NCI-H524 treated with DMSO at 0.1 percent for 48 hours (cell line): ENCODE measurements at regions not wholly inside any gene's neighbourhood (a gene's known extent, or its start where the extent isn't known, plus 50 kb on each side); places are given as distances from the start of the nearest gene placed in this dataset.

ENCODE experiments used
- DNase-seq: peaks from one replicate; lab custom pipeline; 2025; lab: John Stamatoyannopoulos, UW

DNA sequence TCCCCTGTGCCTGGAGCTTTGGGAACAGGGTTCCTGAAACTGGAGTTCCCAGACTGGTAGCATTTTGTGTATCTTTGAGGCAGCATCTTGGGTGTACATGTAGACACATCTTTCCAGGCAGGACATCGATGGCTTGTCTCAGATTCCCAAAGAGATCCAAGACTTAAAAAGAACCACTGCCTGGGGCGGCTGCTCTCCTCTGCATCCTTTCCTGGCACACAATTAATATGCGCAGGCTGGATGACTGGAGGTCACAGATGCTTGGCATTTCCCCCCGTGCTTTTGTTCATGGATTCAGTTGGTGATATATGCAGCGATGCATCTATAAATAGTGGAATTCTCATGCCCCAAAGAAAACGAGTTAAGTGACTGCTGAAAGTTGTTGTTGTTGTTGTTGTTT lies 80.5 kb downstream of the CLDN34 start:
- no peak for DNase-seq

DNA sequence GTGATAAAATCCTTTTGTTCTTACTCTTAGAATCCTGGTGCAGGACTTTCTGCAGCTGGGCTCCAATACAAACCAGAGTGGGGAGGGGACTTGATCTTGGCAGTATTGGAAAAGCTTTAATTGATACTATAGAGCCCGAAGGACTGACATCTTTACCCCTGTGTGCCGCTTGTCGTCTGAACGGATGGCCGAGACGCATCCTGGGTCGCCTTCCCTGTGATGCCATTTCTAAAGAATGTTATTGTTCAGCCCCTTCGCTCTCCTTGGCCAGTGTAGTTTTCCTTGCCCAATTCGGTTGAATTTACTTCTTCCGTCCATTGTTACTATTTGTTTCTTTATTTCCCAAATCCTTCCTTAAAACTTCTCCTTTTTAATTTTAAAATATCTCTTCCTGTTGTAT lies 80.9 kb downstream of the CLDN34 start:
- DNase-seq: no peak

DNA sequence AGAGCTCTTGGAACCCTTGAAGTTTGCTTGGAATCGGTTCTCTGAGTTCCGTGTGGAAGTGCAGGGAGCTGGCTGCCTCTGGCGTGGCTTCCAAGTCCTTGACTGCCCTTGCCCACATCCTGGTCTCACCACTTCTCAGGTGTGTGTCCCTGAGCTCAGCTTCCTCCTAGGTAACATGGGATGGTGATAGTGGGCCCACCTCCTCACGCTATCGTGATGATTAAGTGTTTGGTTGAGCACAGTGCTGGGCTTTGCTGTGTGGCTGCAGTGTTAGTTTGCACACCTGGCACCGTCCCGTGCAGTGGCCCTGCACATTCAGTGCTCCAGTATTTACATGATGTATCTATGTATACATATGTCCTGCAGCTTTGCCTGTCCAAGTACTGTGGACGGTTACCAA lies 81.5 kb downstream of the CLDN34 start:
- DNase-seq: no peak

- DNase-seq: no peak
Observed at GRCh38 chrX:10049236-10049635, 82.1 kb downstream of the CLDN34 start.

DNA sequence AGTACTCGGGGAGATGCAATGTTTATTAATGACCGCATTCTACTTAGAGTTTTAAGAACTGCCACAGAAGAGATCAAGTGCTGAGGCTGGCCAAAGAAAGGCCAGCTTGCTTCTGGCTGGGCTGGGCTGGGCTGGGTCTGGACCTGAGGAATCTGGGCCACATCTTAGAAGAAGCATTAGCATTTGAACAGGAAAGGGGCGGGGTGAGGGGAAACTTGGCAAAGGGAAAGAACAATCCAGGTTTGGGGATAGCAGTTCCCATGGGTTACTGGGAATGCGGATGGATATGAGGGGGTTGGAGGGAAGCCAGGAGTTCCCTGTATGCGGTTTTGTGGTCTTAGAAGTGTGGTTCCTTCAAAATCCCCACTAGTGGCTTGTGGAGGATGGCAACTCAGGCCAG lies 83.3 kb downstream of the CLDN34 start:
- no peak for DNase-seq

GRCh38 chrX:10051866-10052480 lies 84.8 kb downstream of the CLDN34 start:
- no peak for DNase-seq

DNA sequence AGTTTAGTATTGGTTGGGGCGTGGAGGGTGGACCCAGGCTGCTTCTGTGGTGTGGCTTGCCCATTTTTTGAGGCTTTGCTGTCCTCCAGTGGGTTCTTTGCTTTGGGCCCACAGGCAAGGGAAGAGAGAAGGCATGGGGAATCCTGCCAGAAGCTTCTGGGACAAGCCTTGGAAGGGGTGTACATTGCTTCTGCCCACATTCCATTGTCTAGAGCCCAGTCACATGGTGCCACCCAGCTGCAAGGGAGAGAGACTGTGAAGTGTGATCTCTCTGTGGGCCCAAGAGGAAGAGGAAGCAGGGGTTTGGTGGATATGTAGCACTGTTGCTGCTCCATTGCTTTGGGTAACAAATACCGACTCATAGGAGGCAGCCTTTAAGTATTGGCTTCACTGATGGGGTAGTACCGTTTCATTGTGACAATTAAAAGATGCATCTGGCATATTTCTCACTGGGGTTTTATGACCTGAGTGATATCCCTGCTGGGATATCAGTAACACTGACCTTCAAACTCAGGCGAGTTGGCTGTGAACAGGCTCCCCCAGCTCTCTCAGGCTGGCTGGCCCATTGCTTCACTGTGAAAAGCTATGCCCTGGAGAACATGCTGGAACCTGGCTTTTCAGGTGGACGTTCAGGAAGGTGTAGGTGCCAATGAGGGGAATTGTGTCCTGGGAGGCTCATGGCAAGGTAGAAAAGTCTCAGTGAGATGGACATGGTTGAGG lies 85.9 kb downstream of the CLDN34 start:
- no peak for DNase-seq

- no peak for DNase-seq
Observed at GRCh38 chrX:10054396-10054795, 87.2 kb downstream of the CLDN34 start.

DNA sequence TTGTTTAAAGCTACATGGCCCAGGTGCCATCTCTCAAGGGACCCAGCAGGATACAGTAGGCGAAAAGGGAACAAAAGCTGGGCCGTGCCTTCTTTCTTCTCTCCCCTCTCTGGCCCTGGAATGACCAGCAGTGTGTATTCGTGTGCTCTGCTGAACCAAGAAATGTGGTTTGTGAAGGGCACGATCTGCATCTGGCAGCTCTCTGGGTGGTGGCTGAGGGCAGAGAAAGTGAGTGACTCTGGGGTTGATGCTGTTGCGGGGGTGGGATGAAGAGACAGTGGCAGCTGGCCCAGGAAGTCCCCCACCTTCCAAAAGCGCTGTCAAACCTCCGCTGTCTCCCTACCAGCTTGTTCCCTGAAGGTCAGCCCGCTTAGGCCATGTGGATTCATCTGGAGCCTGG lies 88.3 kb downstream of the CLDN34 start:
- no peak for DNase-seq

DNA sequence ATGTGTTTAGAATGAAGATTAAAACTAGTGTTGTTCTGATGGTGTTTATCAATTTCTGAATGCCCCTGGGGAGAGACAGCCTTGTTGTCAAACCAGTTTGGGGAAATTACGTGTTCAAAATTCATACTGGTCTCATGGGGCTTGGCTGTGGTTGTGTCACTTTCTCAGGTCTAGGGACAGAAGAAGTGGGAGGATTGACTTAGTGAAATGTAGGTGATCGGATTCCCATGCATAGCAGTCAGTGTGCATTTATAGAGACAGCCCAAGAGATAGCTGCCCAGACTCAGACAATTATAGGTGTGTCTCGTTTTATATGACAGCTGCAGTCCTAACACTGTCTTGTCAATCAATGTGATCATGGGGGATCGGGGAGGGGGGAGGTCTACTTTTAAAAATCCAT lies 94.4 kb upstream of the CLCN4 start:
- DNase-seq: no peak

- no peak for DNase-seq
Observed at GRCh38 chrX:10062980-10063379, 93.8 kb upstream of the CLCN4 start.

DNA sequence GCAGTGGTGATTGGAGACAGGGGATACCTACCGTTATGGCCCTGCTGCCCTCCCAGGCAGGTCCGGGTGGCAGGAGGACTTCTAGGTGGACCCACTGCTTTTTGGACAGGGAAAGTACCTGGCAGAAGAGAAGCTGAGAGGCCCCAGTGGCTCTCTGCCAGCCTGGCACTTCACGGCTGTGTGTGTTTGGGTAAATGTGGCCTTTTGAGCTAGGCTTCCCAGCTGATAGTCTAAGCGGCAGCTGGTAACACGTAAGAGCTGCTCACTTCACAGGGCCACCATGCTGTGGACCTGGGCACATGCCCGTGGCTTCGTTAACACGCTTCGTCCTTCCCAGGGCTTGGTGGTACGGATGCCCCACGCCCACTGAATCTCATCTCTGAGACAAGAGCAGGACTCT lies 92.0 kb upstream of the CLCN4 start:
- no peak for DNase-seq

DNA sequence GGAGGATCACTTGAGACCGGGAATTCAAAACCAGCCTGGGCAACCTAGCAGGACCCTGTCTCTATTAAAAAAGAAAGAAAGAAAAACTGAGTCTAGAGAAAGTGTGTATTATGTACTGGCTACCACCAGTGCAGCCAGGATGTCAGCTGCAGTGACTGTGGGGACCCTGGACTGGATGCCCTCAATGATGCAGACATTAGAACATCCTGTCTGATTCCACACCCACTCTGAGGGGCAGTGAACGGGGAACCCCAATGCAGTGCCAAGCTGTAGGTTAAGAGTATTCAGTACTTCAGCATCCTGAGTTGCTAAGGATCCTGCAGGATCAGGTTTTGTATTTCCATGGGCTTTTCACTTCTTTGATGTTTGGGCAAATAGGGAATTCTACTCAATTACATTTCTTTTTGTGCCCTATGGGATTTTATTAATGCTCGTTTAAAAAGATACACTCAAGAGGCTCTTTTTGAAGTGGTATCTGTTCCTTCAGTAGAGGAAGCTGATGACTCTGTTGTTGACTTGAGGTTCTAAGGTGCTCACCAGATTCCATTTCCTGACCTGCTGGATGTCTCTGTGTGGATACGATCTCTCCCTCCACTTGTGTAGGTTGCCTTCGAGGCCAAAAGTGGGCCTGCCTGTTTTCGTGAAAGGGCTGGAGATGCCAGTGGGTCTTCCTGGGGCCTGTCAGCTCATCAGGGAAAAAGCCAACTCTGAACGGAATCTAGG lies 85.9 kb upstream of the CLCN4 start:
- DNase-seq: no peak

- DNase-seq: peak; percentile 66
Observed at GRCh38 chrX:10071451-10072144, 85.2 kb upstream of the CLCN4 start.

GRCh38 chrX:10072786-10073568 lies 83.8 kb upstream of the CLCN4 start:
- no peak for DNase-seq

DNA sequence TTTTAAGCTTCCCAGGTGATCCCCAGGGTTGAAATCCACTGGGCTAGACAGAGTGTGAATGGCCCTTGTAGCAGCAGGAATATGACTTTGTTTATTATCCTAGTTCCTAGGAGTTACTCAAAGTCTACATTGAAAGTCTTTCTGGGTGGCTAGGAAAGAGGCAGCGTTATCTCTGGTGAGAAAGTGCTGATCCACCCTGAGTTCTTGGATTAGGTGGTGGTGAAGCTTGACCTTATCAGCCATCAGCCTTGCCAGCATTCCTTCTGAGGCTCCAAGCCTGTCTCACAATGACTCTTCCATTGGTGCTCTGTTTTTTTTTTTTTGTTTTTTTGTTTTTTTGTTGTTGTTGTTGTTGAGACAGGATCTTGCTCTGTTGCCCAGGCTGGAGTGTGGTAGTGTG lies 83.1 kb upstream of the CLCN4 start:
- DNase-seq: no peak

DNA sequence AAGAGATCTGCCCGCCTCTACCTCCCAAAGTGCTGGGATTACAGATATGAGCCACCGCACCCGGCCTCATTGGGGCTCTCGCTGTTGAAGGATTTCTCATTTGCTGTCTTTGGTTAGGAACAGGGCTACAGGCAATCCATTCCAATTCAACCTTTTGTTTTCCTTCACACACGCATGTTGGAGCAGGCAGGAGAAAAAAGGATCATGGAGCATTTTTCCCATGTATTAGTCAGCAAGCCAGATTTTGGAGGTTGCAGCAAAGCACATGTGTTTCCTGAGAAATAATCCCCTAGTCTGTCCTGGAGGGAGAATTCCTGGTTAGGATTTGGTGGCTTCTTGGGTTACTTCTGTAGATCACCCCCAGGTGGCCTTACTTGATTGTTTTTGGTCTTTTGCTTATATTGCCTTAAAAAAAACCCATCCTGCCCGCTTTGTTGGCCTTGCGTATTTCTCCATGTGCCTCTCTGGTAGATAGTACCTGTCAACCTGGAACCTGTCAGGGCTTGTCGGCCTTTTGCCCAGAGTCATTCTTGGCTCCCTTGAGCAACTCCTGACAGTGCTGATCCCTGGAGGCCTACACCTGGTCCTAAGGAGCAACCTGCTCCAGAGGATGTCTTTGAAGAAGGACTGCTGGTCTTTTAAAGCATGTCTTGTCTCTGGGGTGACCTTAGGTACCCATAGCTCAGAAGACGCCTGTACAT lies 82.4 kb upstream of the CLCN4 start:
- DNase-seq: no peak

GRCh38 chrX:10076765-10077164 lies 80.0 kb upstream of the CLCN4 start:
- DNase-seq: no peak

- DNase-seq: no peak
Observed at GRCh38 chrX:10077425-10078188, 79.2 kb upstream of the CLCN4 start.

DNA sequence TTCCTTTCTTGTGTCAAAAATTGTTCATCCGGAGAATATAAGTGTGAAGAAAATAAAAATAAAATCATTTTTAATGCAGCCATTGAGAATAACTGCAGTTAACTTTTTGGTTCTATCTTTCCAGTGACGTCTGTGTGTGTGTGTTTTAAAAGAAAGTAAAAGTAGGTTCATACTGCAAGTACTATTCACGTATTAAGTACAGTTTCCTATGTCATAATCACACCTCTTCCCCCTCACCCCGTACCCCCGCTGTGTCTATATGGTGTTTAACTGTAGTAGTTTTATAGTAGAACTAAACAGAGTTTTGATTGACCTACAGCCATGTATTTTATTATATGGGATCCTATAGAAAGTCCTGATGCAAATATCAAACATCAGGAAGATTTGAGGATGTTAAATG lies 78.5 kb upstream of the CLCN4 start:
- DNase-seq: no peak

- no peak for DNase-seq
Observed at GRCh38 chrX:10079231-10079630, 77.5 kb upstream of the CLCN4 start.
